GM23248 (cell line): ENCODE measurements at regions not wholly inside any gene's neighbourhood (a gene's known extent, or its start where the extent isn't known, plus 50 kb on each side); places are given as distances from the start of the nearest gene placed in this dataset.

Experiments
- EZH2 ChIP-seq: fragments of 200-600 bp; sonication (generic); IDR thresholded peaks from 2 replicates; pipeline ENCODE4 v1.6.1; 2018; ENCODE audit warnings: antibody characterized with exemption, mild to moderate bottlenecking; ENCODE audit not compliant: insufficient read depth, poor library complexity, severe bottlenecking
- EZH2phosphoT487 ChIP-seq: fragments of 200-600 bp; sonication (generic); IDR thresholded peaks from 2 replicates; pipeline ENCODE4 v1.6.1; 2018; ENCODE audit warnings: antibody characterized with exemption, moderate library complexity, mild to moderate bottlenecking, low read depth; ENCODE audit not compliant: insufficient read depth

DNA sequence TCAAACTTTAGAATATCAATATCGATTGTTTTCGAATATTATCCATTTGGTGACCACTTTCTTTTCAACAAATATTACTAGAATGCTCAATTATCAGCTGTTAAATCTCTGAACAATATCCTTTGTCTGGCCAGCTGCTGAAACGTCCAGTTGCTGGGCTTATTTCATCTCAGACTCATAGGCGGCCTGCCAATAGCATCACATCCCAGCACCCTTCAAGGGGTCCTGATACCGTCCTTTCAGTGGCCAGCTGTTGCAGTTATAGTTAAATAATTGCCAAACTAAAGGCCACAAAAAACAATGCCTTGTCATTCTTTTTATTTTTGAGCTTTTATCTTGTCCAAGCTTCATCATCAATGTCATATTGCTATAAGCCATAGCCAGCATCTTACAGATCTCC, 1006.8 kb upstream of the MANEA start:
- TF ChIP-seq EZH2 (no peak), EZH2phosphoT487 (no peak)
